ENCODE measurements at regions not wholly inside any gene's neighbourhood (a gene's known extent, or its start where the extent isn't known, plus 50 kb on each side); places are given as distances from the start of the nearest gene placed in this dataset.

- TF ChIP-seq ELF4 (IDR thresholded peaks at IDR 0.05) = no peak
- no peak for TF ChIP-seq TARDBP (IDR thresholded peaks at IDR 0.05)
These were observed 59.5 kb upstream of the LHX1 start for GRCh38 chr17:36877771-36878170.

Measured in HEK293T (cell line).